ENCODE measurements at regions not wholly inside any gene's neighbourhood (a gene's known extent, or its start where the extent isn't known, plus 50 kb on each side); places are given as distances from the start of the nearest gene placed in this dataset.

DNA sequence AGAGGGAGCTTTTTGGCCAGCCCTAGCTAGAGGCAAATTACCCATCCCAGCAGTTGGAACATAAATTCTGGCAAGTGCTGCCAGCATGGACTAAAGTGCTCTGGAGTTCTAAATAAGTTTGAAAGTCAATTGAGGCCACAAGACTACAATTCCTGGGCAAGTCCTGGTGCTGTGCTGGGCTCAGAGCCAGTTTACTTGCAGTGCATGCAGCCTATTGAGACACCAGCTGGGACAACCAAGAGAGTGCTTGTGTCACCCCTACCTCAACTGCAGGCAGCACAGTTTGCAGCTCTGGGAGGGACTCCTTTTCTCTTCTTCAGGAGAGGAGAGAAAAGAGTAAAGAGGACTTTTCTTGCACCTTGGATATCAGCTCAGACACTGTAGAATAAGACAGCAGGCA, 277.2 kb upstream of the TMEFF2 start:
- TF ChIP-seq EZH2phosphoT487 (IDR thresholded peaks at IDR 0.05; ENCODE audit: low read depth), result no peak
- TF ChIP-seq, protein P1, sequence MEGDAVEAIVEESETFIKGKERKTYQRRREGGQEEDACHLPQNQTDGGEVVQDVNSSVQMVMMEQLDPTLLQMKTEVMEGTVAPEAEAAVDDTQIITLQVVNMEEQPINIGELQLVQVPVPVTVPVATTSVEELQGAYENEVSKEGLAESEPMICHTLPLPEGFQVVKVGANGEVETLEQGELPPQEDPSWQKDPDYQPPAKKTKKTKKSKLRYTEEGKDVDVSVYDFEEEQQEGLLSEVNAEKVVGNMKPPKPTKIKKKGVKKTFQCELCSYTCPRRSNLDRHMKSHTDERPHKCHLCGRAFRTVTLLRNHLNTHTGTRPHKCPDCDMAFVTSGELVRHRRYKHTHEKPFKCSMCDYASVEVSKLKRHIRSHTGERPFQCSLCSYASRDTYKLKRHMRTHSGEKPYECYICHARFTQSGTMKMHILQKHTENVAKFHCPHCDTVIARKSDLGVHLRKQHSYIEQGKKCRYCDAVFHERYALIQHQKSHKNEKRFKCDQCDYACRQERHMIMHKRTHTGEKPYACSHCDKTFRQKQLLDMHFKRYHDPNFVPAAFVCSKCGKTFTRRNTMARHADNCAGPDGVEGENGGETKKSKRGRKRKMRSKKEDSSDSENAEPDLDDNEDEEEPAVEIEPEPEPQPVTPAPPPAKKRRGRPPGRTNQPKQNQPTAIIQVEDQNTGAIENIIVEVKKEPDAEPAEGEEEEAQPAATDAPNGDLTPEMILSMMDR (IDR thresholded peaks at IDR 0.05; ENCODE audit: low read depth, low read length), result no peak
